Mucosa of stomach (tissue), 1 donor: ENCODE measurements at regions not wholly inside any gene's neighbourhood (a gene's known extent, or its start where the extent isn't known, plus 50 kb on each side); places are given as distances from the start of the nearest gene placed in this dataset.

Experiments
- H3K27me3 ChIP-seq: one replicate; pipeline ENCODE4 v1.7.0; 2013; ENCODE audit warnings: mild to moderate bottlenecking, low read length; ENCODE audit not compliant: control insufficient read depth, insufficient read depth
- H3K36me3 ChIP-seq: one replicate; pipeline ENCODE4 v1.7.0; 2013; ENCODE audit warnings: low read length; ENCODE audit not compliant: control insufficient read depth, insufficient read depth
- H3K4me1 ChIP-seq: one replicate; pipeline ENCODE4 v1.7.0; 2013; ENCODE audit warnings: mild to moderate bottlenecking, low read length; ENCODE audit not compliant: control insufficient read depth, insufficient read depth
- H3K4me3 ChIP-seq: one replicate; pipeline ENCODE4 v1.7.0; 2013; ENCODE audit warnings: low read length
- H3K9ac ChIP-seq: one replicate; pipeline ENCODE4 v1.7.0; 2013; ENCODE audit warnings: mild to moderate bottlenecking, low read length, moderate library complexity
- H3K9me3 ChIP-seq: one replicate; pipeline ENCODE4 v1.7.0; 2013; ENCODE audit warnings: mild to moderate bottlenecking, low read length, moderate library complexity; ENCODE audit not compliant: control insufficient read depth
- donor health status: Pancreatic carcinoma.

- Histone ChIP-seq H3K27me3 (no peaks in the 10 kb centered on the region), H3K9ac (no peak overlapping the region), H3K36me3 (no peaks in the 10 kb centered on the region), H3K4me1 (no peaks in the 10 kb centered on the region), H3K9me3 (no peaks in the 10 kb centered on the region), H3K4me3 (no peak overlapping the region)
Measured at GRCh38 chr3:75059120-75059519, 444.7 kb upstream of the CNTN3 start.

- Histone ChIP-seq H3K9me3 (no peaks in the 10 kb centered on the region), H3K4me3 (no peak overlapping the region), H3K27me3 (no peaks in the 10 kb centered on the region), H3K4me1 (no peaks in the 10 kb centered on the region), H3K9ac (no peak overlapping the region), H3K36me3 (no peaks in the 10 kb centered on the region)
Measured at GRCh38 chr3:75061806-75062205, 447.3 kb upstream of the CNTN3 start.

- Histone ChIP-seq H3K36me3 (no peaks in the 10 kb centered on the region), H3K4me1 (no peaks in the 10 kb centered on the region), H3K4me3 (no peak overlapping the region), H3K27me3 (no peaks in the 10 kb centered on the region), H3K9ac (no peak overlapping the region), H3K9me3 (no peaks in the 10 kb centered on the region)
Measured at GRCh38 chr3:75075158-75075557, 460.7 kb upstream of the CNTN3 start.

- Histone ChIP-seq H3K27me3 (no peaks in the 10 kb centered on the region), H3K36me3 (no peaks in the 10 kb centered on the region), H3K9ac (no peak overlapping the region), H3K4me1 (no peaks in the 10 kb centered on the region), H3K9me3 (no peaks in the 10 kb centered on the region), H3K4me3 (no peak overlapping the region)
Measured at GRCh38 chr3:75076481-75076880, 462.0 kb upstream of the CNTN3 start.

GRCh38 chr3:75078290-75078689 is 463.8 kb upstream of the CNTN3 start:
- H3K36me3 ChIP-seq = no peaks in the 10 kb centered on the region
- no peak overlapping the region for H3K4me3 ChIP-seq
- no peaks in the 10 kb centered on the region for H3K9me3 ChIP-seq
- H3K9ac ChIP-seq = no peak overlapping the region
- H3K4me1 ChIP-seq = no peaks in the 10 kb centered on the region
- no peaks in the 10 kb centered on the region for H3K27me3 ChIP-seq

GRCh38 chr3:75082845-75083244 is 468.4 kb upstream of the CNTN3 start:
- H3K36me3 ChIP-seq = no peaks in the 10 kb centered on the region
- H3K27me3 ChIP-seq = no peaks in the 10 kb centered on the region
- H3K9me3 ChIP-seq = no peaks in the 10 kb centered on the region
- no peak overlapping the region for H3K9ac ChIP-seq
- no peaks in the 10 kb centered on the region for H3K4me1 ChIP-seq
- no peak overlapping the region for H3K4me3 ChIP-seq

GRCh38 chr3:75089841-75090240 is 475.4 kb upstream of the CNTN3 start:
- Histone ChIP-seq H3K9ac (no peak overlapping the region), H3K4me3 (no peak overlapping the region), H3K4me1 (no peaks in the 10 kb centered on the region), H3K27me3 (no peaks in the 10 kb centered on the region), H3K9me3 (no peaks in the 10 kb centered on the region), H3K36me3 (no peaks in the 10 kb centered on the region)

- Histone ChIP-seq H3K27me3 (no peaks in the 10 kb centered on the region), H3K36me3 (no peaks in the 10 kb centered on the region), H3K9me3 (no peaks in the 10 kb centered on the region), H3K9ac (no peak overlapping the region), H3K4me3 (no peak overlapping the region), H3K4me1 (no peaks in the 10 kb centered on the region)
Measured at GRCh38 chr3:75101329-75102147, 487.1 kb upstream of the CNTN3 start.

- Histone ChIP-seq H3K9ac (no peak overlapping the region), H3K9me3 (no peaks in the 10 kb centered on the region), H3K4me1 (no peaks in the 10 kb centered on the region), H3K36me3 (no peaks in the 10 kb centered on the region), H3K4me3 (no peak overlapping the region), H3K27me3 (no peaks in the 10 kb centered on the region)
Measured at GRCh38 chr3:75110741-75111140, 496.3 kb upstream of the CNTN3 start.

GRCh38 chr3:75115695-75116094 is 501.2 kb upstream of the CNTN3 start:
- H3K36me3 ChIP-seq = no peaks in the 10 kb centered on the region
- H3K4me3 ChIP-seq = no peak overlapping the region
- no peaks in the 10 kb centered on the region for H3K9me3 ChIP-seq
- no peak overlapping the region for H3K9ac ChIP-seq
- no peaks in the 10 kb centered on the region for H3K27me3 ChIP-seq
- no peaks in the 10 kb centered on the region for H3K4me1 ChIP-seq

- no peaks in the 10 kb centered on the region for H3K36me3 ChIP-seq
Measured at GRCh38 chr3:75118779-75119178, 504.3 kb upstream of the CNTN3 start.

GRCh38 chr3:75126556-75126955 is 512.1 kb upstream of the CNTN3 start:
- Histone ChIP-seq H3K9ac (no peak overlapping the region), H3K36me3 (no peaks in the 10 kb centered on the region), H3K4me3 (no peak overlapping the region), H3K27me3 (no peaks in the 10 kb centered on the region), H3K4me1 (no peaks in the 10 kb centered on the region), H3K9me3 (no peaks in the 10 kb centered on the region)

More at GRCh38 chr3:75118779-75119178, 504.3 kb upstream of the CNTN3 start:
- Histone ChIP-seq H3K27me3 (no peaks in the 10 kb centered on the region), H3K4me3 (no peak overlapping the region), H3K4me1 (no peaks in the 10 kb centered on the region), H3K9me3 (no peaks in the 10 kb centered on the region), H3K9ac (no peak overlapping the region)

- no peaks in the 10 kb centered on the region for H3K27me3 ChIP-seq
- H3K36me3 ChIP-seq = no peaks in the 10 kb centered on the region
- no peak overlapping the region for H3K9ac ChIP-seq
- no peak overlapping the region for H3K4me3 ChIP-seq
- H3K4me1 ChIP-seq = no peaks in the 10 kb centered on the region
- H3K9me3 ChIP-seq = no peaks in the 10 kb centered on the region
Measured at GRCh38 chr3:75129101-75129500, 514.6 kb upstream of the CNTN3 start.
